NT2/D1 (cell line): ENCODE measurements at regions not wholly inside any gene's neighbourhood (a gene's known extent, or its start where the extent isn't known, plus 50 kb on each side); places are given as distances from the start of the nearest gene placed in this dataset.
A peak's percentile ranks its signal among the peaks of the same experiment; 100 is the strongest.

Experiments
- DNase-seq: peaks from one replicate; pipeline ENCODE4 v3.0.0-alpha.2; 2011; ENCODE audit warnings: low read depth, low spot score
- H3K27me3 ChIP-seq: 2 replicates; pipeline ENCODE4 v1.6.0; 2011; ENCODE audit warnings: mild to moderate bottlenecking; ENCODE audit not compliant: insufficient read length, insufficient read depth
- H3K36me3 ChIP-seq: 2 replicates; pipeline ENCODE4 v1.6.1; 2011; ENCODE audit warnings: mild to moderate bottlenecking, low read length, mixed read lengths; ENCODE audit not compliant: insufficient read depth, insufficient read length
- H3K4me1 ChIP-seq: 2 replicates; pipeline ENCODE4 v1.5.1; 2011; ENCODE audit not compliant: insufficient read depth, insufficient read length
- H3K4me3 ChIP-seq: 2 replicates; pipeline ENCODE4 v1.5.1; 2011; ENCODE audit warnings: low read depth; ENCODE audit not compliant: insufficient read length
- H3K9ac ChIP-seq: 2 replicates; pipeline ENCODE4 v1.6.0; 2011; ENCODE audit warnings: low read depth; ENCODE audit not compliant: insufficient read length
- H3K9me3 ChIP-seq: 2 replicates; pipeline ENCODE4 v1.5.1; 2011; ENCODE audit warnings: mild to moderate bottlenecking, low read length; ENCODE audit not compliant: insufficient read depth
- SUZ12 ChIP-seq: IDR thresholded peaks from 2 replicates; pipeline ENCODE4 v1.6.1; 2011; ENCODE audit not compliant: insufficient read length, insufficient read depth; ENCODE audit errors: extremely low read depth
- YY1 ChIP-seq: IDR thresholded peaks from 2 replicates; pipeline ENCODE4 v1.6.1; 2011; ENCODE audit not compliant: insufficient read length, insufficient read depth
- ZNF274 ChIP-seq: IDR thresholded peaks from 2 replicates; pipeline ENCODE4 v1.6.1; 2011; ENCODE audit warnings: mild to moderate bottlenecking, low read depth, low read length

GRCh38 chr1:214165850-214166374 lies 115.0 kb upstream of the SMYD2 start:
- no peak for TF ChIP-seq ZNF274
- TF ChIP-seq YY1: no peak
- TF ChIP-seq SUZ12: no peak
- Histone ChIP-seq H3K4me1 (no peaks in the 10 kb centered on the region), H3K9me3 (no peaks in the 10 kb centered on the region), H3K36me3 (no peaks in the 10 kb centered on the region), H3K9ac (no peak overlapping the region), H3K27me3 (no peaks in the 10 kb centered on the region), H3K4me3 (no peak overlapping the region)
- no peak for DNase-seq

GRCh38 chr1:214174508-214175199 lies 106.3 kb upstream of the SMYD2 start:
- H3K36me3 ChIP-seq: no peaks in the 10 kb centered on the region
- no peak overlapping the region for H3K9ac ChIP-seq
- no peaks in the 10 kb centered on the region for H3K27me3 ChIP-seq
- H3K9me3 ChIP-seq: no peaks in the 10 kb centered on the region
- H3K4me3 ChIP-seq: no peak overlapping the region
- H3K4me1 ChIP-seq: no peaks in the 10 kb centered on the region
- TF ChIP-seq SUZ12 (no peak), YY1 (no peak), ZNF274 (no peak)
- DNase-seq: no peak

GRCh38 chr1:214178102-214178501 lies 102.9 kb upstream of the SMYD2 start:
- H3K36me3 ChIP-seq: no peaks in the 10 kb centered on the region
- no peaks in the 10 kb centered on the region for H3K27me3 ChIP-seq
- H3K9me3 ChIP-seq: no peaks in the 10 kb centered on the region
- DNase-seq: no peak
- no peak overlapping the region for H3K4me3 ChIP-seq
- no peaks in the 10 kb centered on the region for H3K4me1 ChIP-seq
- TF ChIP-seq ZNF274 (no peak), YY1 (no peak), SUZ12 (no peak)
- H3K9ac ChIP-seq: no peak overlapping the region

- no peak overlapping the region for H3K4me3 ChIP-seq
- TF ChIP-seq ZNF274: no peak
- no peak for TF ChIP-seq SUZ12
- no peak for TF ChIP-seq YY1
- H3K4me1 ChIP-seq: no peaks in the 10 kb centered on the region
- peaks cover 54% of the 10 kb centered on the region for H3K27me3 ChIP-seq
- H3K9me3 ChIP-seq: no peaks in the 10 kb centered on the region
- no peaks in the 10 kb centered on the region for H3K36me3 ChIP-seq
- no peak for DNase-seq
- H3K9ac ChIP-seq: no peak overlapping the region
These were observed 96.0 kb upstream of the SMYD2 start for GRCh38 chr1:214184992-214185391.

- no peaks in the 10 kb centered on the region for H3K4me1 ChIP-seq
- peaks cover 54% of the 10 kb centered on the region for H3K27me3 ChIP-seq
- no peak overlapping the region for H3K9ac ChIP-seq
- TF ChIP-seq SUZ12 (no peak), ZNF274 (no peak), YY1 (no peak)
- DNase-seq: no peak
- H3K9me3 ChIP-seq: no peaks in the 10 kb centered on the region
- H3K4me3 ChIP-seq: no peak overlapping the region
- no peaks in the 10 kb centered on the region for H3K36me3 ChIP-seq
These were observed 94.7 kb upstream of the SMYD2 start for GRCh38 chr1:214186103-214186824.

- TF ChIP-seq ZNF274 (no peak), YY1 (no peak), SUZ12 (peak; percentile 91)
- peak; percentile 11 for DNase-seq
- Histone ChIP-seq H3K4me3 (peak overlapping the region; percentile 46), H3K4me1 (no peaks in the 10 kb centered on the region), H3K9ac (peak overlapping the region; percentile 71), H3K9me3 (no peaks in the 10 kb centered on the region), H3K36me3 (no peaks in the 10 kb centered on the region), H3K27me3 (peaks cover 54% of the 10 kb centered on the region)
These were observed 93.6 kb upstream of the SMYD2 start for GRCh38 chr1:214187121-214187900.
